Stimulated activated CD4-positive, alpha-beta T cell treated with anti-CD3 and anti-CD28 coated beads, Interleukin-15, amount 100 ng/mL, for 48 hours (primary cell): ENCODE measurements at regions not wholly inside any gene's neighbourhood (a gene's known extent, or its start where the extent isn't known, plus 50 kb on each side); places are given as distances from the start of the nearest gene placed in this dataset.
A peak's percentile ranks its signal among the peaks of the same experiment; 100 is the strongest.

Source experiments
- DNase-seq, 2 donors: peaks; one replicate each; pipeline ENCODE4 v3.0.0-alpha.2; 2020; ENCODE audit warnings: low read depth in 2 of 2

DNA sequence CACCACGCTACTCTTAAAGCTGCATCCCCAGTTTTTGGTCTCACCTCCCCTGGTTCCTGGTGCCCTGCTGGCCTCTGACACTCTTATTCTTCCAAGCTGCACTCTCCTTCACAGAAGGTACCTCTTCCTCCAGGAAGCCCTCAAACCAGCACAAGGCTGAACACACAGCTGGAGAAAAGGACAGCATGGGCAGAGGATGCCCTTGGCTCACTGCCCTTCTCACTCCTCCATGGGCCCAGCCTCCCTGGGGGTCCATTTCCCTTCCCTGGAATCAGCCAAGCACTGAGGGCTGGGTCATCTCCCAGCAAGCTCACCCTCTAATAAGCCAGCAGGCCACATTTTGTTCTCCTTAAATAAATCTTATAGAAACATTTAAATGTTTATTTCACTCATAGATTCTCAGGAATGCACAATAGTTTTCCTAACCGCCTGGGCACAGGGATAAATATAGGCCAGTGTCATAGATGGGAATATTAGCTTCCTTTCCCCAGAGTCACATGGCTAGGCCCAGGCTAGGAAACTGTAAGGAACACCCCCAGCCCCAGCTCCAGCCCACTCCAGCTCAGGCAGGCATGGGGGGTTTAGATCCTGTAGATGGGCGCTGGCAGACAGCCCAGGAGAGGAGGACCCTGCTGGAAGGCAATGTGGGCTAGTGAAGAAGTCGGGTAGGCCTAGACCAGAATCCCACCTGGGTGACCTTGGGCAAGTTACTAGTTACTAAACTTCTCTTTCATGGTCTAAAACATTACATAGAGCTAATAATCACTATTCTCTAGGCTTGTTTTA is 51.5 kb downstream of the IRAG1 start:
- DNase-seq, result no peak

DNA sequence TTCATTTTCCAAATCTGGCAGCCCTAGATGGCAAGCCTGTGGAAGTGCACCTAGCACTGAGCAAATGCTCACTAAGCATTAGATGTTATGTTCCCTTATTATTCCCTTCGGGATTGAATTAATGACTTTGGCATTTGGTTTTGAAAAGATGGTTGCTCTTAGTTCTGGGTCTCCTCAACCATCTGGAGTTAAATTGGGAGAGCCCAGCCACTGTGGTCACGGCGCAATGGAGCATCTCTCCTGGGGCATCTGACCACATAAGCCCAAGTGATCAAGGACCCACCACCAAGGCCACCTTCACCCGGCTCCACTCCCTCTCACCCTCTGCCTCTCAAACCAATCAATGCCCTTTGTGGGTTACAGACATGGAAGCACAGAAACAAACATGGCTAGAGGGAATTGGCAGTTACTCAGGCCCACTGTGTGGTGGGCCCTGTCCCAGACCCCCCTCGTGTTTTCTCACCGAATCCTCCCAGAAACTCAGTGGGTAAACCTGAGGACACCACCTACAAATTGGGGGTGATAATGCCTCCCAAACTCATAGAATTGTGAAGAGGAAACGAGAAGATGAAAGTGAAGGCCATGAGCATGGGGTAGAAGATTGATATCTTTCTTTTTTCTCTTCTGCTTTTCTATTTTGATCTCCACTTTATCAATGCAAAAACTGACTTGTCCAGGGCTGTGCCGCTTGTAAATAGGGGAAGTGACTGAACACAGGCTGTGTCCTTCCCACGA is 52.2 kb downstream of the IRAG1 start:
- DNase-seq, result no peak

DNA sequence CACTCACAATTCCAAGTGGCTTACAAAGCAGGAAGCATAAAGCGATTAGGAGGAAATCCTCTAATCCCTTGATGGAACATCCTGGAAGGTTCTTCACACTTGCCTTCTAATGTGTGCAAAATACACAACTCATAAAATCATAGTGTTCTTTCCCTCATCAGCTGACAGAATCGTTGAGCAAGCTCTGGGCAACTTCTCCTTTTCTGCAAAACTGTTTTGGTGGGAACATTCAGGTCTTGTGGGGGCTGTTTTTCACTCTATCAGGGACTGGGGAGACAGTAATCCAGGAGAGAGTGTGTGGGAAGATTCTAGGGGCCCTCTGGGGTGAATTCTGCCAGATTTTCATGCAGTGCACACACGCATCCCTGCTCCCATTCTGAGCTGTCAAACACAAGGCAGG is 53.2 kb downstream of the IRAG1 start:
- DNase-seq, result no peak

DNA sequence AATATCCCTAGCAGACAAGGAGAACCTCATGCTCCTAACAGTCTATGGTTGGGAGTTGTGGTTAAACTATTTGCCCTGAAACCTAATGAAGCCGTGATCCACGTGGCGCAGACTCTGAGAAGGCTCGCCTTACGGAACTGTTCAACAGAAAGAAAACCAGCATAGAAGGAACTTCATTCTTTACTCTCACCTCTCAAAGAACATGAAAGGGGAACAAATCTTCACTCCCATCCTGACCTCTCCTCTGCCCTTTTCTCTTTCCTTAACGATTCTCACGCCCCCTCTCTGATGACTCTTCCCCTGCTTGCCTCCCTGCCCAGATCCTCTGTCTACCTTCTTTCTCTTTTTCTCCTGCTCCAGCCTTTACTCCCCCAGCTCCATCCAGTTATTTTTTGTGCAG is 54.2 kb downstream of the IRAG1 start:
- DNase-seq, result no peak

DNA sequence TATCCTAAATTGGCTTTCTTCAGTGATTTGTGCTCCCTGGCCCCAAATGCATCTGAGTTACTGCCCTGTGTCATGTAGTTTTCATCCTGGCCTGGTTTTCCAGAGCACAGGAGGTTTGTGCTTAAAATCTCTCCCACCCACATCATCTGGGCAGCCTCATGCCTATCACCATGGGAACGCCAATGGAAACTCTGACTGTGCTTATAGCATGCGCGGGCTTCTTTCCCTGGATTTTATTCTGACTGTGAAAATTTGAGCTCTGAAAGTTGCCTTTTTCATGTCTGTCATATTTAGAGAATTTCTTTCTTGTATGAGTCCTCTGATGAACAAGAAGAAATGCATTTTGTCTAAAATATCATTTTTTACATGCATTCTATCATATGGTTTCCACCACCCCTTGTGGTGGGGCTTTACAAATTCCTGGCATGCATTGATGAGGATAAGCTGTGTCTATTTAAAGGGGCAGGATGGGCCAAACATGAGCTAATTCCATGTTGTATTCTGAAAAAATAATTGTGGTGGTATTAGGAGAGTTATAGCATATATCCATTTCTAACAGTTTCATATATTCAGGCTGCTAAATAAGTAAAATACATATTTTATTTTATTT is 55.1 kb downstream of the IRAG1 start:
- no peak for DNase-seq

DNA sequence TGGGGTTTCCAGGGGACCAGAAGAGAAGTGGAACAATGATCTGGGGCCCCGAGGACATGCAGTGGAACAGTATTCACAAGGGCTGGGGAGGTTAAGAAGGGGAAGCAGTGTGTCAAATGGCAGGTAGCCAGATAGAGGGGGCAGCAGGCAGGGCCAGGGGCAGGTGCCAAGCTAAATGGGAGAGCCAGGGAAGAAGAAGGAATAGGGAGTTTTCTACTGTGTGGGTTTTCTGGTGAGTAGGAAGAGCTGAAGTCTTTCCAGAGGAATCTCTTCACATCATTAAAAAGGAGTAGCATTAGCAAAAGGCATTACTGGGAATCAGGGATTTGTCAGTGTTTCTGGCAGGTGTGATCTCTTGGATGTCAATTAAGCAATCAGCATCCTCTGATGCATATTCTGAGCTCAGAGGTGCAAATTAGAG is 55.8 kb downstream of the IRAG1 start:
- DNase-seq, result no peak

DNA sequence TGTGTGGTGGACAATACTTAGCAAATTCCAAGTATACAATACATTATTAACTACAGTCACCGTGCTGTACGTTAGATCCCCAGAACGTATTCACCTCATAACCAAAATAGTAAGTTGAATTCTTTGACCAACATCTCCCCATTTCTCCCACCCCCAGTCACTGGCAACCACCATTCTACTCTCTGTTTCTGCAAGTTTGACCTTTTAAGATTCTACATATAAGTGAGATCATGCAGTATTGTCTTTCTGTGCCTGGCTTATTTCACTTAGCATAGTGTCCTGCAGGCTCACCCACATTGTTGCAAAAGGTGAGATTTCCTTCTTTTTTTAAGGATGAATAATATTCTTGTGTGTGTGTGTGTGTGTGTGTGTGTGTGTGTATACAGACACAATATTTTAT is 59.1 kb downstream of the IRAG1 start:
- no peak for DNase-seq

DNA sequence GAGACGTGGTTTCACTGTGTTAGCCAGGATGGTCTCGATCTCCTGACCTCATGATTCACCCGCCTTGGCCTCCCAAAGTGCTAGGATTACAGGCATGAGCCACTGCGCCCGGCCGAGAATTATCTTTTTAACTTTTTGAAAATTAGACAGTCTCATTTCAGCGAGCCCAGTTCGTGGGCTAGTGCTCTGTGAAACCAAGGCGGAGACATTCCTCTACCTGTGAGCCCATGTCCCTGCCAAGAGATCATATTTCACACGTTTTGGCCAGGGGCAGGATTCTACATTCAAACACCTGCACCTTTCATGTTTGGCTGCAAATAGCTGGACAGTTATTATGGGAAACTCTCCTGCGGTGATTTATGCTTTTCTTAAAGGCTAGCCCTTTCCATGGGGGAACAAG is 60.3 kb downstream of the IRAG1 start:
- no peak for DNase-seq

DNA sequence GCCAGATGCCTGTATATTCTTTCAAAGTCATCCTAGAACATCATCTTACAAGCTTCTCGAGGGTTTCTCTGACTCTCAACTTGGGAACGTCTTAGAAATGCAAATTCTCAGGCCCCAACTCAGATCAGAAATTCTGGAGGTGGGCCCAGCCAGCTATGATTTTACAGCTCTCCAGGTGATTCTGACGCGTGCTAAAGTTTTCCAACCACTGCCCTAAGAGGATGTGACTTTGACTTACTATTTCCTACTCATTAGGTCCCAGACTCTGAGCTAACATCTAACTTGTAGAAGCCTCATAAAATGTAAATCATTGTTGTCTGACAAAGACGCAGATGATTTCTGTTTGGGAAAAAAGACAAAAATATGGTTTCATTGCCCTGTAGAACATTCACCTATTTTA is 61.1 kb downstream of the IRAG1 start:
- DNase-seq, result peak in 1 of 2 donors; percentile 9

DNA sequence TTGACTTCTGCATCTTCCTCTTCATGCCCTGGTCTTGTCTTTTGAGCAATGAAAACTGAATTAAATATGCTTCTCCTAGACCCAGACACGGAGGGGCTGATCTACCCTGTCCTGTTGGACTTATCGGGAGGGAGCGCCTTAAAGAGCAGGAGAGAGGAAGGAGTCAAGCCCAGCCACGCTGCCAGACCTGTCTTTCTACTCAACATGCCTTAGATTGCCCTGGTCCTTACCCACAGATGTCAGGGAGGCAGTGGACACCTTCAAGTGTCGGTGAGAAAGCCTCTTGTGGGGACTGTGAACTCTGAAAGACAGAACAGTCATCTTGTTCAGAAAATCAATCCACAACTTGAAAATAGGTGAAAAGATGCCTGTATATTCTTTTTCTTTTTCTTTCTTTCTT is 61.8 kb downstream of the IRAG1 start:
- DNase-seq, result no peak

DNA sequence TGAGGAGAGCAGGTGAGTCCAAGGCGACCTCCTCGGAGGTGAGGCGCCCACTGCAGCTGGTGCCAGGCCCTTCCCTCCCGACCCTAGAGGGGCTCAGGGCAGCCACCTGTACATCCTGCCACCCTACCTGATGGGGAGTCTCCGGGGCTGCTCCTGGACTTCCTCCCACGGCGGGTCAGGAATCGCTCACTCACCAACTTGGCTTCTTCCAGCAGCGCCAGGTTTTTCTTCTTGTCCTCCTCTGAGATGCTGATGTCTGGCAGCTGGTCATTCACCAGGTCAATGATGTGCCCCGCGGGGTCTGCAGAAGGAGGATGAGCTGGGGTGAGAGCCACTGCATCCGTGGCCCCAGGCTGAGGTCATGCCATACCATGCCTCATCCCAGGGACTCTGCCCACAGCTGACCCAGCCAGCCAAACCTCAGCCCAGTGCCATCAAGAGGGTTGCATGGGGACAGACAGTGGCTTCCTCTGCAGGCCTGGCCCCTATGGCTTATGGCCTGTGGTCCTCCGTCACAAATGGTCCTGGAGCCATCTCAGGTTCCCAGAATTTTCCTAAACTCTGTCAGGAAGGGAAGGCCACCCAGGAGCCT is 61.0 kb upstream of the LYVE1 start:
- no peak for DNase-seq

DNA sequence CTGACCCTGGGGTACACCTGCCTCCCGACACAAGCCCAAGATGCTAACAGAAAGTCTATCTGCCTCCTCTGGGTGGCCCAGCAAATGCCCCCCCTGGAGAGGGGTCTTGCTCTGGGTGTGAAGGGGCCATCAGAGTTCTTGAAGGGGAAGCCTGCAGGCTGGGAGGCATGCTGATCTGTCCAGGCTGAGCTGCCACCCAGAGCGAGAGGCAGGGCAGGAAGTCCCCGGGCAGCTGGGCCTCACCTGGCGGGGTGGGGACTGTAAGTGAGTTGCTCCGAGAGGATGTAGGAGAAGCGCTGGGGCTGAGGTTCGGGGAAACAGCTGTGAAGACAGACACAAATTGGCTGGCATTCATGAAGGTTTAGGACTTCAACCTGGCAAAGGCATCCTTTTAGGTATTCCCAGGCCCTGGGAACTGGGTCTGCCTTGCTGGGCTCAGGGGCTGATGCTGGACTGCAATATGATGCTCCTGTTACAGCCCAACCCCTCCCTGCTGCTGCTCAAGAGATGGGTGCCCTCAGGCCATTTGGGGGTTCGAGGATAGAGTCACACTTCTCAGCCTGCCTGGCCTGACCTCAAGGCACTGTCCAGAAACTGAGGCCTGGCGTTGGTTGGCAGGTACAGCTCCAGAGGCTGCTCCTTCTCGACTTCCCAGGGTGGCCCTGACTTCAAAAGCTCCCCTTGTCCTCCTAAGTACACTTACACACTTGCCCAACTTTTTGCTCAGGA is 60.2 kb upstream of the LYVE1 start:
- no peak for DNase-seq

DNA sequence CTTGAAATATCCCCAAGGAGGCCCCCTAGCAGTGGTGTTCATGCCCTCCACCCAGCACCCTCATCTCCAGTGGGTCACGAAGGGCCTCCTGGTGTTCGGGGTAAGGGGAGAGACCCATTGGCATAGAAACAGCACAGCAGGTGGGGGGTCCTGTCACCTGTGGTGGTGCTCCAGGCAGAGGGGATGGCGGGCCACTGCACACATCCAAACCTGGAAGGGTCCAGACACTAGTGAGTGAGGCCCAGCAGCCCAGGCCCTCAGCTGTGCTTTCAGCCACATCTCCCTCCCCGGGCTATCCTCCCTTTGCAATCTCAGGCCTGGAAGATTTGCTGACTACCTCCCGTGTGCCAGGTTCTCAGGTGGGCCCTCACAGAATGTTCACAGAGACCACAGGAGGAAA is 59.4 kb upstream of the LYVE1 start:
- no peak for DNase-seq

DNA sequence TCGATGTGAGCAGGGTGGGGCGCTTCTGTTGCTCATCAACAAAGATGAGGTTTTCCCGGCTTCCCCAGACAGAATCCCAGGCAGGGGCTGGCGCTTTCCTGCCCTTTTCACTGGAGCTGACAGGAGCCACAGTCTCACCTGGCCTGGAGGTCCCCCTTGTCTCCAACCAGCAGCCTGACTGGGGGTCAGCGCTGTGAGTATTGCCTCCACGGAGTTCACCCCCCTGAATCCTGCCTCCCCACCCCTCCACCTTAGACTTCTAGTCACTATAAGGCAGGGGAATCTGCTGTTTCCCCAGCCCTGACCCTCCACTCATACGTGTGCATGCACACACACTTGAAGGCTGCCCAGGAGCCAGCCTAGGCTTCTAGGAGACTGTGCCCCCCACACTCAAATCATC is 58.8 kb upstream of the LYVE1 start:
- no peak for DNase-seq

DNA sequence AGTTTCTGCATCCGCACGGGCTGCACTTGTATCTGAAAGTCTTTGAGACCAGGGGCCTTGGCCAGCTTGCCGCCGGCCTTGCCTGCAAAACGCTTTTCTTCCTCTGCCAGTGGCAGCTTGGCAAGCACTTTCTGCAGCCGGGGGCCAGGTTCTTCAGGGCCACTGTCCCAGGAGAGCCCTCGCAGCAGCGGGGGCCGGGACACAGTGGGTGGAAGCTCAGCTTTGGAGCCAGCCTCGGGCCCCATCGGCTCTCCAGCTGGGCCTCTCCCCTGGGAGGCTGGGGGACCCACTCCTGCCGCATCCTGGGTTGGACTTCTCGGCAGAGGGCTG is 57.5 kb upstream of the LYVE1 start:
- no peak for DNase-seq

DNA sequence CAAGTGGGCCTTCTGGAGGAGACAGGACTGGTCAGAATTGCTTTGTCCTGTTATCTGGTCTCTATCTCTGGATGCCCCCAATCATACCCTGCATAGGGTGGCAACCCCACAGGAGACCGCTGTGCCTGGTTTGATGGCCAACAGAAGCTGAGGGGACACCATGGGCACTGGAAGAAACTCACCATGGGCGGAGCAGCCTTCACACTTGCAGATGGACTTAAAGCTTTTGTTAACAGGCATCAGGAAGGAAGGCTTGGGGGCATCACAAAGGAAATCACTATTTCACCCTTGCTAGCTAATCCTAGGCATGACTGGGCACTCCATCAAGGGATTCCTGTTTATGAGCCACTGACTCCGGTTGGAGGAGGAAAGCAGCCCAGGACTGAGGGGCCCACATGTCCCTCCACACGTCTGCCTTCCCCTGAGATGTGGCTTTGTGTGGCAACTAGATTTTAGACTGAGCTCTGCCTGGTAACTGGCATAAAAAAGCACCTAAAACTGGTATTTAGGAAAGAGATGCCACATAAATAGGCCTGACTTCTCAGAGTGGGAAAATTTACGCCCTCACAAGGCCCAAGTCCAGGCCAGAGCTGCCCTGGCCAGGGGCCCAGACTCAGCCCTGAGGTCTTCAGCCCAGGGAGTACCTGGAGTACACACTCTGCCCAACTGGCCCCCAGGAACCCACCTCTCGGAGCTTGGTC is 57.0 kb upstream of the LYVE1 start:
- DNase-seq, result no peak

DNA sequence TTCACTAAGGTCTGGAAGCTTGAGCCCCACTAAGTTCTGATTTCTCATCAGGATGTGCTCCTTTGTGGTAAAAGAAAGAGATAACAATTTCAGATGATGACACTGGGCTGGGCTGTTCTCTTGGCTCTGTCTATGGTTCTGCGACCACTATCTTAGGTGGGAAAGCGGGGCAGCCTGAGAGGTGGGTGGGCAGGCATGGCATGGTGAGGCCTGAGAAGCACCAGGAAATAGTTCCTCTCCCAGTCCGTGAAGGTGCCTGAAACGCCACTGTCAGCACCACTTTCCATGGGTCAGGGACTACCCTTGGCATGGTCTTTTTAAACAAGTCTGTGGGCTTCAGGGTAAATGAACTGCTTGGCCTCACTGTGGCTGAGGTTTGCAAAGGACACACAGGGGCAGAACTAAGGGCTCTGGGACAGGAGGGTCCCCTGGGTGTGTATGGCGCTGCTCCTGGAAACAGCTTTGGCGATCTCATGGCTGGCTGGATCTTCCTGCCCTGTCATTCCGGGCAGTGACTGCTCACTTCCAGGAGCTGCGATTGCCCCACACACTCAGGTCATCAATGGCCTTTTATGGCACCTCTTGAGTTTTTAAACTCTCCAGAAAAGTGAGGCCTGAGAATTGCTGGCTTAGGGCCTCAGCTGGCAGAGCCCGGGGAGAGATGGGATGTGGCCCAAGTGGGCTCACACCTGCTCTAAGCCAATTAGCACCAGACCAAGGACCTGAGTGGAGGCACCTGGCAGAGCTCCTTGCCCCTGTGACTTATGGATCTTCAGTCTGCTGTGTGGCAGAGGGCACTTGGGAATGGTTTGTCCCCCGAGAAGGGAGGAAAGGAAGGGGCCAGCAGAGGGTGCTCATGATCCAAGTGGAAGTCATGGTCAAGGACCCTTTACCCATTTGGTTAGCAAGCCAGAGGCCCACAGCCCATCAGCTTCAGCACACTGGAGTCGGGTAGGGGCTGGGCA is 55.6 kb upstream of the LYVE1 start:
- DNase-seq, result no peak

DNA sequence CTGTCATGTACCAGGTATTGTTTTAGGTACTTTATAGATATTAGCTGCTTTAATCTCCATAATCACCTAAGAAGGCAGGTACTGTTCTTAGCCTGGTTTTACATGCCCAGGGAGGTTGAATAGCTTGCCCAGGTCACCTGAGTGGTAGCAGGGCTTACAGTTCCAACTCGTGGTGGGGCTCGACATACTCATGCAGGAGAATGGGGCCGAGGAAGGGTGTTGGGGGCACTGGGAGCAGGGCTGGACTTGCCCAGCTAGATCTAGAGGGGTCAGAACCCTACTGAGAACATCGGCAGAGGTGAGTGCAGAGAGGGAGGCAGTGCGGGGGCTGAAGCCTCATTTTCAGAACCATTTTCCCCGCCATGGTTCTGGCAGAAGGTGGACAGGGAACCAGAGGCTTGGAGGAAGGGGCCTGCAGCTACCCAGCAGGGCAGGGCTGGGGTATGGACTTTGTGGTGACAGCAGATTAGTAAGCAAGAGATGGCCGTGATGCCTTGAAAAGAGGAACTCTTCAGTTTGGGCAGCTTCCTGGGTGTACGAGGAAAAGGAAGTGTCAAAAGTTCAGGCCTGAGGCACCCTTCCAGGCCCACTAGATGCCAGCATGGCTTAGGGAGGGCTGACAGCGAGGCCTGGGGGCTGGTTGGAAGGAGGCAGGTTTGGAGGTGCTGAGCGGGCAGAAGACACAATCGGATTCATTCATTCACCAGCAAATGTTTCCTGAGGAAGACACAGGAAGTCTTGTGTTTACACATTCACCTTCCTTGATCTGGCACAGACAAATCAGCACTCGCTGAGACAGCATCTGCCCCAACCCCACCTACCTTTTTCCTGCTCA is 54.7 kb upstream of the LYVE1 start:
- DNase-seq, result no peak

DNA sequence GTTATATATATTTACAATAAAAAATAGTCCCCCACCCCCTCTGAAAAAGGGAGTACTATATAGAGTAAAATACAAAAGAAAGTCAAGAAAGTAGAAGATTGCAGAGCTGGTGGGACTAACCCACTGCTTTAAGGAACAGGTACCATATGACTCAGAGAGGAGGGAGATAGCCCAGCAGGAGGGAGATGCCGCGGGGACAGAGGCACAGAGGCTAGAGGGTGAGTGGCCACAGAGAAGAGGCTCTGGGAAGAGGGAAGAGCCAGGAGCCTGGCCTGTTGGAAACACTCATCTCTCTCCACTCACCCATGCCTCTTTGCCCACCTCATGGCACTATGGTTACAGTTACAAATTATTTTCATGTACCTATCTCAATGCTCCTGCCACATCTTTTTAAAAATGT is 53.6 kb upstream of the LYVE1 start:
- no peak for DNase-seq
